ENCODE measurements at regions not wholly inside any gene's neighbourhood (a gene's known extent, or its start where the extent isn't known, plus 50 kb on each side); places are given as distances from the start of the nearest gene placed in this dataset.

DNA sequence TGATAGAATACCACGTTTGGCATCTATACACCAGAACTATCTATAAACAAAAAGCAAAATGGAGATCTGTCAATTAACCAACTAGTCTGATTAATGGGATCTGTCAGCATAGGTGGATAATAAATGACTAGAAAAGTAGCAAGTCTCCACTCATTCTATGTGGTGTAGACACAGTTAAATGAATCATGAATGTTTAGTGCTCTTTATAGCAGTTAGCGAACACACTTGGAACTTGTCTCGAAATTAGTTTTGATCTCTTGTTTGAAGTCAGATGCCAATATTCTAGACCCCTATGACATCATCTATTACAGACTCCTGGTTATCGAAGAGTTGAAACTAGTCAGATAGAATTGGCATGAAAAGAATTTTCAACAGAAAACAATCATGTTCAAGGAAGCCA lies 259.7 kb downstream of the AHR start:
- no peak for TF ChIP-seq POLR2A (IDR thresholded peaks at IDR 0.05)
- TF ChIP-seq, protein P1, sequence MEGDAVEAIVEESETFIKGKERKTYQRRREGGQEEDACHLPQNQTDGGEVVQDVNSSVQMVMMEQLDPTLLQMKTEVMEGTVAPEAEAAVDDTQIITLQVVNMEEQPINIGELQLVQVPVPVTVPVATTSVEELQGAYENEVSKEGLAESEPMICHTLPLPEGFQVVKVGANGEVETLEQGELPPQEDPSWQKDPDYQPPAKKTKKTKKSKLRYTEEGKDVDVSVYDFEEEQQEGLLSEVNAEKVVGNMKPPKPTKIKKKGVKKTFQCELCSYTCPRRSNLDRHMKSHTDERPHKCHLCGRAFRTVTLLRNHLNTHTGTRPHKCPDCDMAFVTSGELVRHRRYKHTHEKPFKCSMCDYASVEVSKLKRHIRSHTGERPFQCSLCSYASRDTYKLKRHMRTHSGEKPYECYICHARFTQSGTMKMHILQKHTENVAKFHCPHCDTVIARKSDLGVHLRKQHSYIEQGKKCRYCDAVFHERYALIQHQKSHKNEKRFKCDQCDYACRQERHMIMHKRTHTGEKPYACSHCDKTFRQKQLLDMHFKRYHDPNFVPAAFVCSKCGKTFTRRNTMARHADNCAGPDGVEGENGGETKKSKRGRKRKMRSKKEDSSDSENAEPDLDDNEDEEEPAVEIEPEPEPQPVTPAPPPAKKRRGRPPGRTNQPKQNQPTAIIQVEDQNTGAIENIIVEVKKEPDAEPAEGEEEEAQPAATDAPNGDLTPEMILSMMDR (IDR thresholded peaks at IDR 0.05) = no peak
